ENCODE measurements at regions not wholly inside any gene's neighbourhood (a gene's known extent, or its start where the extent isn't known, plus 50 kb on each side); places are given as distances from the start of the nearest gene placed in this dataset.

GRCh38 chr2:6694555-6694954 lies 171.2 kb downstream of the CMPK2 start:
- Histone ChIP-seq H3K27me3 (replicated peaks in 1 of 2; ENCODE audit: control insufficient read depth in 2 of 2, extremely low read depth in 1 of 2, insufficient read depth in 2 of 2, low read length in 1 of 2) (no peaks in the 10 kb centered on the region), H3K4me1 (ENCODE audit: control insufficient read depth in 1 of 2, extremely low read depth in 1 of 2, insufficient read depth in 2 of 2, low read length in 2 of 2) (no peaks in the 10 kb centered on the region), H3K27ac (ENCODE audit: low read length) (no peak overlapping the region), H3K9me3 (no peaks in the 10 kb centered on the region), H3K4me3 (ENCODE audit: control insufficient read depth in 1 of 2, extremely low read depth in 1 of 2, low read length in 1 of 2) (no peak overlapping the region), H3K36me3 (ENCODE audit: control insufficient read depth in 2 of 2, extremely low read depth in 1 of 2, insufficient read depth in 1 of 2, low read length in 1 of 2) (no peaks in the 10 kb centered on the region)
- no peaks in the 10 kb centered on the region for H3K9me3 Mint-ChIP-seq
- ATAC-seq (replicated peaks in 1 of 4) (no peak), DNase-seq (no peak)
- H3K4me1 Mint-ChIP-seq = no peaks in the 10 kb centered on the region
- 92% methylated on average over 2 of the region's 6 CpGs for WGBS (ENCODE audit: insufficient coverage)
- no peaks in the 10 kb centered on the region for H3K36me3 Mint-ChIP-seq
- ChIA-PET POLR2A (no interaction called here), CTCF (no interaction called here)
- H3K4me3 Mint-ChIP-seq = no peak overlapping the region
- no peak overlapping the region for H3K27ac Mint-ChIP-seq
- peaks cover 2 to 12% of the 10 kb centered on the region in 2 donors for H3K27me3 Mint-ChIP-seq

- Histone ChIP-seq H3K4me3 (ENCODE audit: control insufficient read depth in 1 of 2, extremely low read depth in 1 of 2, low read length in 1 of 2) (no peak overlapping the region), H3K27ac (ENCODE audit: low read length) (no peak overlapping the region), H3K36me3 (ENCODE audit: control insufficient read depth in 2 of 2, extremely low read depth in 1 of 2, insufficient read depth in 1 of 2, low read length in 1 of 2) (no peaks in the 10 kb centered on the region), H3K27me3 (replicated peaks in 1 of 2; ENCODE audit: control insufficient read depth in 2 of 2, extremely low read depth in 1 of 2, insufficient read depth in 2 of 2, low read length in 1 of 2) (no peaks in the 10 kb centered on the region), H3K4me1 (ENCODE audit: control insufficient read depth in 1 of 2, extremely low read depth in 1 of 2, insufficient read depth in 2 of 2, low read length in 2 of 2) (no peaks in the 10 kb centered on the region), H3K9me3 (peaks cover 2% of the 10 kb centered on the region)
- Mint-ChIP-seq H3K9me3 (peaks cover 8 to 20% (median 19%) of the 10 kb centered on the region in 3 donors), H3K4me3 (no peak overlapping the region), H3K27ac (no peak overlapping the region), H3K36me3 (no peaks in the 10 kb centered on the region), H3K27me3 (peaks cover 0 to 12% of the 10 kb centered on the region in 2 donors), H3K4me1 (no peaks in the 10 kb centered on the region)
- WGBS (ENCODE audit: insufficient coverage) = 63% methylated on average over 3 of the region's 6 CpGs
- DNase-seq (no peak), ATAC-seq (replicated peaks in 1 of 4) (no peak)
- CTCF ChIA-PET = no interaction called here
- POLR2A ChIA-PET = no interaction called here
Measured at GRCh38 chr2:6700335-6700734, 165.4 kb downstream of the CMPK2 start.

DNA sequence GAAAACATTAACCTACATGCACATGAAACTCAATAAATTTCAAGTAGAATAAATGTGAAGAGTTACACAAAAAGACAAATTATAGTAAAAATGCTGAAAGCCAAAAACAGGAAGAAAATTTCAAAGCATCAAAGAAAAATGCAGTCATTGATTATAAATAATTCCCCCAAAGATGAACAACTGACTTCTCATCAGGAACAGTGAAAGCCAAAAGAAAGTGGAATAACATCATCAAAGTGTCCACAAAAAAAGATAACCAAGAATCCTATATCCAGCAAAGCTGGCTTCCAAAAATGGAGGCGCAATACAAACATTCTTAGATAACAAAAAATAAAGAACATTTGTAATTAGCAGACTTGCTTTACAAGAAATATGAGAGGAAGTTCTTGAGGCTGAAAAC lies 161.6 kb downstream of the CMPK2 start:
- H3K27ac ChIP-seq (ENCODE audit: low read length) = no peak overlapping the region
- Mint-ChIP-seq H3K27me3 (peaks cover 3 to 12% of the 10 kb centered on the region in 2 donors), H3K9me3 (peaks cover 12 to 27% (median 20%) of the 10 kb centered on the region in 3 donors), H3K27ac (no peak overlapping the region), H3K36me3 (no peaks in the 10 kb centered on the region), H3K4me1 (no peaks in the 10 kb centered on the region), H3K4me3 (no peak overlapping the region)
- ATAC-seq (replicated peaks in 1 of 4) (no peak), DNase-seq (no peak)
- no peaks in the 10 kb centered on the region for H3K36me3 ChIP-seq (ENCODE audit: control insufficient read depth in 2 of 2, extremely low read depth in 1 of 2, insufficient read depth in 1 of 2, low read length in 1 of 2)
- no peak overlapping the region for H3K4me3 ChIP-seq (ENCODE audit: control insufficient read depth in 1 of 2, extremely low read depth in 1 of 2, low read length in 1 of 2)
- no peaks in the 10 kb centered on the region for H3K27me3 ChIP-seq (replicated peaks in 1 of 2; ENCODE audit: control insufficient read depth in 2 of 2, extremely low read depth in 1 of 2, insufficient read depth in 2 of 2, low read length in 1 of 2)
- ChIA-PET POLR2A (no interaction called here), CTCF (no interaction called here)
- no peaks in the 10 kb centered on the region for H3K4me1 ChIP-seq (ENCODE audit: control insufficient read depth in 1 of 2, extremely low read depth in 1 of 2, insufficient read depth in 2 of 2, low read length in 2 of 2)
- WGBS (ENCODE audit: insufficient coverage) = no CpG with 5 or more reads among the region's 1 CpG
- peaks cover 2% of the 10 kb centered on the region for H3K9me3 ChIP-seq

DNA sequence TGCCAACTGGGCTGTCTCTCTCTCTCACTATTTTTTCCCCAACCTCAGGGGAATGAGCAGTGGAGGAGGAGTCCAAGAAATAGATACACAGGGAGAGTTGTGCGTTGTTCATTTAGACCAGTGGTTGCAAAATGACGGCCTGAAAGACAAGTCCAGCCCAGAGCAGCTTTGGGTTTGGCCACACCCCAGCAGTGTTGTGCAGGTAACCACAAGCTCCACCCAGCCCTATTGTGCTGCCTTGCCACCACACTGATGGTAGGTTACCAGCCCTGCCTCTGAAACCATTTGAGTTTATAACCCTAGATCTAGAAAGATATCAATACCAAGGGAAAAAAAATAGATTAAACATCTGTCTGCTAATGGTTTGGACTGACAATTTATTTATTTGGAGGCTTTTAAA lies 144.3 kb downstream of the CMPK2 start:
- no peaks in the 10 kb centered on the region for H3K4me1 ChIP-seq (ENCODE audit: control insufficient read depth in 1 of 2, extremely low read depth in 1 of 2, insufficient read depth in 2 of 2, low read length in 2 of 2)
- peaks cover 0 to 4% of the 10 kb centered on the region in 2 experiments for H3K27me3 ChIP-seq (replicated peaks in 1 of 2; ENCODE audit: control insufficient read depth in 2 of 2, extremely low read depth in 1 of 2, insufficient read depth in 2 of 2, low read length in 1 of 2)
- WGBS (ENCODE audit: insufficient coverage) = 76% methylated on average over 2 of the region's 2 CpGs
- Mint-ChIP-seq H3K4me1 (no peaks in the 10 kb centered on the region), H3K27ac (no peak overlapping the region), H3K4me3 (no peak overlapping the region), H3K27me3 (peaks cover 5 to 33% of the 10 kb centered on the region in 2 donors), H3K9me3 (no peaks in the 10 kb centered on the region), H3K36me3 (no peaks in the 10 kb centered on the region)
- POLR2A ChIA-PET = no interaction called here
- no peak for DNase-seq
- H3K36me3 ChIP-seq (ENCODE audit: control insufficient read depth in 2 of 2, extremely low read depth in 1 of 2, insufficient read depth in 1 of 2, low read length in 1 of 2) = no peaks in the 10 kb centered on the region
- CTCF ChIA-PET = no interaction called here
- H3K9me3 ChIP-seq = no peaks in the 10 kb centered on the region
- no peak overlapping the region for H3K27ac ChIP-seq (ENCODE audit: low read length)
- ATAC-seq (replicated peaks in 1 of 4) = no peak
- H3K4me3 ChIP-seq (ENCODE audit: control insufficient read depth in 1 of 2, extremely low read depth in 1 of 2, low read length in 1 of 2) = no peak overlapping the region

DNA sequence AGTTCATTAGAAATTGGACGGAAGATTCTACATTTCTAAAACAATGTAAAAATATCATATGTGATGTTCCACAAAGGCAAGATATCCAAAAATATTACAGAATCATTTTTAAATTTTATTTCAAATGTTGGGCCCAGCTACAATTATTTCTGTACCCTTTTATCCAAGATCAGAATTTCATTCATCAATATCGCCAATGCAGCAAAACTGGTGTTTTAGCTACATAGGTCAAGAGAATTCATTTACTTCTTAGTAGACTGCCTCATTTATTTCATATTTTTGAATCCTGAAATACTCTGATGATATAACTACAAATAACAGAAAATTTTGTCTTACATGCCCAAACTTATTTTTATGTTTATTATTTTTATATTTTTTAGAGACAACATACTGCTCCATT lies 143.1 kb downstream of the CMPK2 start:
- H3K4me3 ChIP-seq (ENCODE audit: control insufficient read depth in 1 of 2, extremely low read depth in 1 of 2, low read length in 1 of 2) = no peak overlapping the region
- H3K27me3 Mint-ChIP-seq = peaks cover 2 to 30% of the 10 kb centered on the region in 2 donors
- no CpG with 5 or more reads among the region's 2 CpGs for WGBS (ENCODE audit: insufficient coverage)
- ChIA-PET POLR2A (no interaction called here), CTCF (no interaction called here)
- H3K27ac Mint-ChIP-seq = no peak overlapping the region
- ATAC-seq (replicated peaks in 1 of 4) (no peak), DNase-seq (no peak)
- no peaks in the 10 kb centered on the region for H3K4me1 ChIP-seq (ENCODE audit: control insufficient read depth in 1 of 2, extremely low read depth in 1 of 2, insufficient read depth in 2 of 2, low read length in 2 of 2)
- H3K4me1 Mint-ChIP-seq = no peaks in the 10 kb centered on the region
- H3K4me3 Mint-ChIP-seq = no peak overlapping the region
- H3K27ac ChIP-seq (ENCODE audit: low read length) = no peak overlapping the region
- no peaks in the 10 kb centered on the region for H3K9me3 Mint-ChIP-seq
- no peaks in the 10 kb centered on the region for H3K36me3 ChIP-seq (ENCODE audit: control insufficient read depth in 2 of 2, extremely low read depth in 1 of 2, insufficient read depth in 1 of 2, low read length in 1 of 2)
- H3K27me3 ChIP-seq (replicated peaks in 1 of 2; ENCODE audit: control insufficient read depth in 2 of 2, extremely low read depth in 1 of 2, insufficient read depth in 2 of 2, low read length in 1 of 2) = peaks cover 3 to 4% of the 10 kb centered on the region in 2 experiments
- no peaks in the 10 kb centered on the region for H3K36me3 Mint-ChIP-seq
- no peaks in the 10 kb centered on the region for H3K9me3 ChIP-seq

DNA sequence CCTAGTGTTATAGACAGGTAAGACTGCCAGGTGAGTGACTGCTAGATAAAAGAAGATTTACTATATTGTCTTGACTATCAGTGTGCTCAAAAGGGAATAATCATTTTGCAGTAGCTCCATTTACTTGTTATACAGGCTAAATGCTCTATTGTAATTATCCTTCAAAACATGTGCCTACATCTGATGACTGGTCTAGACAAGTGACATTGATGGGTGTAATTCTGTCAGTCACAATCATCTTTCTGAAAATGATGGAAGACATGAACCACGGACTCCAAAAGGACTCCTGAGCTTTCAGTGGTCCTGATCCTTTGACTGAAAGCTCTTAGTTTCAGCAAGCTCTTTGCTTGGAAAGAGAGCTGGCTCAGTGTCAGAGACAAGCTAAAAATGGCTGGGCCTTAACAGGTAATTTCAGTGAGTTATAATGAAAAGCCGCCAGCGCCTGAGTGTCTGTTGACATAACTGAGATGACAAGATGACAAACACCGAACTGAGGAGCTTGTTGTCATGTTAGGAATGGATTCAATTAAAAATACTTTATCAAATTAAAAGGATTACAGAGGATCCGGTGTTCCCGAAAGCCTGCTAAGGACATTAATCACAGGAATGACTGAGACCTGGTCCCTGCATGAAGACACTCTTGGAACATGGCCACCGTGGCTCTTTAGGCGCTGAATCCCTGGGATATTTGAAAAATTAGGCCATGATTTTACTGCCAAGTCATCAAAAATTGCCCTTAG lies 141.7 kb downstream of the CMPK2 start:
- WGBS (ENCODE audit: insufficient coverage) = 88% methylated on average over 5 of the region's 8 CpGs
- no peaks in the 10 kb centered on the region for H3K36me3 ChIP-seq (ENCODE audit: control insufficient read depth in 2 of 2, extremely low read depth in 1 of 2, insufficient read depth in 1 of 2, low read length in 1 of 2)
- H3K4me3 Mint-ChIP-seq = no peak overlapping the region
- H3K27me3 Mint-ChIP-seq = peaks cover 0 to 19% of the 10 kb centered on the region in 2 donors
- no peak overlapping the region for H3K27ac Mint-ChIP-seq
- CTCF ChIA-PET = no interaction called here
- no peak for ATAC-seq (replicated peaks in 1 of 4)
- no peaks in the 10 kb centered on the region for H3K4me1 Mint-ChIP-seq
- H3K27me3 ChIP-seq (replicated peaks in 1 of 2; ENCODE audit: control insufficient read depth in 2 of 2, extremely low read depth in 1 of 2, insufficient read depth in 2 of 2, low read length in 1 of 2) = peaks cover 2 to 3% of the 10 kb centered on the region in 2 experiments
- H3K9me3 ChIP-seq = no peaks in the 10 kb centered on the region
- no peak overlapping the region for H3K27ac ChIP-seq (ENCODE audit: low read length)
- DNase-seq = no peak
- H3K9me3 Mint-ChIP-seq = no peaks in the 10 kb centered on the region
- no peaks in the 10 kb centered on the region for H3K36me3 Mint-ChIP-seq
- POLR2A ChIA-PET = no interaction called here
- H3K4me1 ChIP-seq (ENCODE audit: control insufficient read depth in 1 of 2, extremely low read depth in 1 of 2, insufficient read depth in 2 of 2, low read length in 2 of 2) = no peaks in the 10 kb centered on the region
- H3K4me3 ChIP-seq (ENCODE audit: control insufficient read depth in 1 of 2, extremely low read depth in 1 of 2, low read length in 1 of 2) = no peak overlapping the region
